ENCODE measurements at regions not wholly inside any gene's neighbourhood (a gene's known extent, or its start where the extent isn't known, plus 50 kb on each side); places are given as distances from the start of the nearest gene placed in this dataset.
"Not testable (repeated sequence)": the region's sequence is repeated elsewhere in the genome, so short reads cannot be mapped to it uniquely, and the experiment has no call there.

GRCh38 chr22:22814666-22815396, 72.8 kb upstream of the IGLL5 start:
- no peak overlapping the region for H3K4me3 ChIP-seq (ENCODE audit: low read depth, low read length)
- no peak for DNase-seq (ENCODE audit: low read depth)

DNA sequence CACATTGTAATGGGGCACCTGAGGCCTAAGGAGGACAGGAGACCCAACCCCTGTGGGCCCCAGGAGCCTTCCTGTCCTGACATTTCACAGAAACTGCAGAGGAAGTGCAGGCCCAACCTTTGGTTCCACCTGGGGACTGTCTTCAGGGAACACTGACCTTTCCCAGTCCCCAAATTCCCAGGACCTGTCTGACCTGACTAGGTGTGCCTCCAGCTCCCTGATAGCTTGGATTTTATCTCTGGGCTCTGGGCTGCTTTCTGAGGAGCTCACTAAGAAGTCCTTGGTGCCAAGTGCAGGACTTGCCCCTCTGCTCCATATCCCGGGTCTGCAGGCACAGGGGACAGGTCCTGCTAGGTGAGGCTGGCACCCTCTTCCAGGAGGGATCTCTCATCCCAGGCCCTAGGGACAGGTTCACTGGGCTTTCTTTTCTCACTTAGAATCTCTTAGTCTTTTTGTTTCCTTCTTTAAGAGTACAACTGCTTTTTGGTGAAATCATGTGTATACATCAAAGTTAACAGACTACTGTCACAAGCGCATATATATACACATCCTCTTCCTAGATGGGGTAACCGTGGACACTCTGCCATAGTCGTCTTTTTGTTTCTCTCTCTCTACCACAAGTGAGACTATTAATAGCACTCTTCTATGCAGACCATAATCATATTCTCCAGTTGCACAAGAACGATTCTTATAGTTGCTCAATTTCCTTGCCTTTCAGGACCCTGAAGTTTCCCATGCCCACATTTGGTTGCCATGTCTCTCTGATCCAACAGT, 72.0 kb upstream of the IGLL5 start:
- DNase-seq (ENCODE audit: low read depth): no peak
- no peak overlapping the region for H3K4me3 ChIP-seq (ENCODE audit: low read depth, low read length)

DNA sequence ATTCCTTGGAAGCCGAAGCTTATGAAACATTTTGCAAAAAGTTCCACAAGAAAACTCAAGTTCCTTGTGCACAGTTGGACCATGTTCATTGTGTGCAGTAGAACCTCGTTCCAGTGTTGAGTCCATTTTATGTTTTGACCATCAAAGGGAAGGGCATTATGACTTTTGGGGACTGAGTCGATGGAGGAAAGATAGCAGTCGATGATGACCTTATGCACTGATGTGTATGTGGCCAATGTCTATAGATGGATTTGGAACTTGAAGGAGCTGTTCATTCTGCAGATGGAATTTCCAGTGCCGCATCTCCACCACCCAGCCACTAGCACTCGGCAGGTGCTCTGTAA, 71.5 kb upstream of the IGLL5 start:
- no peak for DNase-seq (ENCODE audit: low read depth)
- H3K4me3 ChIP-seq (ENCODE audit: low read depth, low read length): no peak overlapping the region

DNA sequence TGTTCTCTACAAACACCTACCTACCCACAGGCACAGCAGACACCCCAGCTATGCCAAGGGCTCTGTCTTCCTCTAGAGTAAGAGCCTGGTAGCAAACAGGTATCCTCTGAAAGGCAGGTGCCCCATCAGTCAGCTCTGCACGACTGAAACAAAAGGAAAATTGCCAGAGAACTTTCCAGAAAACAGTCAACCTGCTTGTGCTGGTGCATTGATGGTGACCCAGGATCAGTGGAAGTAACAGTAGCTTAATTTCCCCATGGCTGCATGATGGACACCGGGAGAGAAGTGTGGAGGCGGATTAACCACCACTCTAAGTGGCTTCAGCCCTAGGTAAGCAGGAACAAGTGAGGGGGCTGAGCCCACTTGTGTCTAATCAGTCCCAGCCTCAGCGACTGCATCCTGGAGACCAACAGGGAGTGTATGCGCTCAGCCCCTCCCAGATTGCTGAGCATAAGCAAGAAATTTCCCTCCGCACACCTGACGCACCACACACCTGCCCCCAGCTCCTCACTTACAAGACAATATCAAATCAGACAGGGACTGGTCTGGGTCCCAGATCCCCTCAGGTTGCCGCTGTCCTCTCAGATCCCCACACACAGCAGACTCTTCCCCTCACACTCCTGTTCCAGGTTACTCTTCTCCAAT, 70.7 kb upstream of the IGLL5 start:
- DNase-seq (ENCODE audit: low read depth): no peak
- H3K4me3 ChIP-seq (ENCODE audit: low read depth, low read length): no peak overlapping the region

- H3K4me3 ChIP-seq (ENCODE audit: low read depth, low read length): no peak overlapping the region
- no peak for DNase-seq (ENCODE audit: low read depth)
Observed at GRCh38 chr22:22817468-22818201, 70.0 kb upstream of the IGLL5 start.

DNA sequence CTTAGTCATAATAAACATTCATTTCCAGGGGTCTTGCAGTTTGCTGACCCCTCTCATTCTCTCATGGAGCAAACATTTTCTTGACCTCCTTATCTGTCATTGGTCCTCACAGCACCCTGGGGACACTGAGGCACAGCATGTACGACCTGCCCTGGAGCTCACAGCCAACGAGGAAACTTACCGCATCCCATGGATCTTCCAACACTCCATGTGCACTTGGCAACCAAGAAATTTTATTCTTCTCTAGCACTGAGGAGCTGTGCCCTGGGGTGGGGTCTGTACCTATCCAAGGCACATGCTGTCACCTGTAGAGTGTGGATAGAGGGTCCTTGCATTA, 69.4 kb upstream of the IGLL5 start:
- H3K4me3 ChIP-seq (ENCODE audit: low read depth, low read length): no peak overlapping the region
- DNase-seq (ENCODE audit: low read depth): no peak

DNA sequence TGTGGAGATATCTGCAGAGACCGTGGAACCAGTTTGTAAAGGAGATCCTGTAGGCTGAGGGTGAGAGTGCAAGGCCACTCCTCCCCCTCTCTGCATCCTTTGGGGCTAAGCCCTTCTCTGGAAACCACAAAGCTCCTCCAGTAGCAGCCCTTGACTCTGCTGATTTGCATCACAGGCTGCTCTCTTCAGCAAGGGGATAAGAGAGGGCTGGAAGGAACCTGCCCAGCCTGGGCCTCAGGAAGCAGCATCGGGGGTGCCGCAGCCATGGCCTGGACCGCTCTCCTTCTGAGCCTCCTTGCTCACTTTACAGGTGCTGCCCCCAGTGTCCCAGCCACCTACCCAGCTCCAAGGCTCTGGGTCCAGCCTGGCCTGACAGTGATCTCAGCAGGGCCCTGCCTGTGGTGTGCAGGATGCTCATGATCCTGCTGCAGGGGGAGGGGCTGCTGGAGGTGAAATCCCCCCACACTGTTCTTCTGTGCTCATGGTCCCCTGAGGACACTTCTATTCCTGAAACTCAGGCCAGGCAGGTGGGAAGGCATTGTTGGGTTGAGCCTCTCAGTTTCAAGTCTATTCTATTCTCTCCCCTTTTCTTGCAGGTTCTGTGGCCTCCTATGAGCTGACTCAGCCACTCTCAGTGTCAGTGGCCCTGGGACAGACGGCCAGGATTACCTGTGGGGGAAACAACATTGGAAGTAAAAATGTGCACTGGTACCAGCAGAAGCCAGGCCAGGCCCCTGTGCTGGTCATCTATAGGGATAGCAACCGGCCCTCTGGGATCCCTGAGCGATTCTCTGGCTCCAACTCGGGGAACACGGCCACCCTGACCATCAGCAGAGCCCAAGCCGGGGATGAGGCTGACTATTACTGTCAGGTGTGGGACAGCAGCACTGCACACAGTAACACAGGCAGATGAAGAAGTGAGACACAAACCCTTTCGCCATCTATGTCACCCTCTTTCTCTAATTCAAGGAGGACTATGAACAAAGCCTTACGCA, 68.5 kb upstream of the IGLL5 start:
- no peak for DNase-seq (ENCODE audit: low read depth)
- no peak overlapping the region for H3K4me3 ChIP-seq (ENCODE audit: low read depth, low read length)

- no peak overlapping the region for H3K4me3 ChIP-seq (ENCODE audit: low read depth, low read length)
- no peak for DNase-seq (ENCODE audit: low read depth)
Observed at GRCh38 chr22:22820076-22820475, 67.5 kb upstream of the IGLL5 start.

DNA sequence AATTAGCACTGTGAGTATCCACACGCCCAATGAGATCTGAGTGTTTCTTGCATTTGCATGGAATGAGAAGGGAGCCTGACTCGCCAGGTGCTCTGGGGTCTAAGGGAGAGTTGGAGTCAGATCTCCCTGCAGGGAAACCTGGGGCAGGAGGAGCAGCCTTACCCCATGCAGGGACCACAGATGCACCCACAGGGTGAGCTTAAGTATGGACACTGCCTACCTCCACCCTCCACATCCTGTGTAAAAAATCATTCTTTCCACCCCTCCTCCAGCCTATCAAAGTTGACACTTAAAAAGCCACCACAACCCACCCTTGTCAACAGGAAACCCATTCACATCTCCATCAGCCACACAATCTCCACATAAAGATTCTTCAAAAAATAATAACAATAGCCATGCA, 67.0 kb upstream of the IGLL5 start:
- no peak overlapping the region for H3K4me3 ChIP-seq (ENCODE audit: low read depth, low read length)
- no peak for DNase-seq (ENCODE audit: low read depth)

DNA sequence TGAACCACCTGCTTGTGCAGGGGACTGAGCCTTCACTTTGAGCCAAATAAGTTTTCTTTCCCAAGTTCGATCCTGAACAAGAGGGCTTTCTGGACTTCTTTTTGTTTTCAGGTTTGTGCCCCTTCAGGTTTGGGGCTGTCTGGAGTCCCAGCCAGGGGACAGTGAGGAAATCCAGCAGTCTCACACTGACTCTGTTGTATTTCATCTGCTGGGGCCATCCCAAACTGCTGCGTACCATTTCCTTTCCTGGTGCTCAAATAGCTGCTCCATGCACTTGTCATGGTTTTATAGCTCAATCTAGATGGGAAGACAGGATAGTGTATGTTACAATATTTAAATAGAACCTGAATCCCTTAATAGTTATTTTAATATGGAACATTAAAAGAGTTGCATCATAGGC, 66.3 kb upstream of the IGLL5 start:
- H3K4me3 ChIP-seq (ENCODE audit: low read depth, low read length): no peak overlapping the region

DNA sequence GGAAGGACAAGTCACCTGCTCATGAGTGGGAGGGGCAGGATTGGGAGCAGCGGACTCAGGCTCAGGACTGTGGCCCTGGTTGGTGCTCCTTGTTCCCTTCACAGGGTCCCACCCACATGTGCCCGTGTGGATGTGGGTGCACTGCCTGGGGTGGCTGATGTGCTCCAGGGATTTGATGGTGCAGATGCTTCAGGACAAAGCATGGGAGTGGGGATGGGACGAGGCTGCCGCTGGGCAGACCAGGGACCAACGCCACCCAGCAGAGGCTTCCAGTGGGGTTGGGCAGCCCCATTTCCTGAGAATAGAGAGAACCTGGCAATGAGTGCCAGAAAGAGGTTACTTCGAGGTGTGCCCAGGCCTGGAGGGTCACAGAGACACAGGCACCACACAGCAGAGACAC, 65.5 kb upstream of the IGLL5 start:
- H3K4me3 ChIP-seq (ENCODE audit: low read depth, low read length): no peak overlapping the region
- DNase-seq (ENCODE audit: low read depth): no peak

More for the DNA sequence above, 66.3 kb upstream of the IGLL5 start:
- no peak for DNase-seq (ENCODE audit: low read depth)

- DNase-seq (ENCODE audit: low read depth); H3K4me3 ChIP-seq (ENCODE audit: low read depth, low read length): not testable (repeated sequence)
Observed at GRCh38 chr22:22822553-22822952, 65.1 kb upstream of the IGLL5 start.

DNA sequence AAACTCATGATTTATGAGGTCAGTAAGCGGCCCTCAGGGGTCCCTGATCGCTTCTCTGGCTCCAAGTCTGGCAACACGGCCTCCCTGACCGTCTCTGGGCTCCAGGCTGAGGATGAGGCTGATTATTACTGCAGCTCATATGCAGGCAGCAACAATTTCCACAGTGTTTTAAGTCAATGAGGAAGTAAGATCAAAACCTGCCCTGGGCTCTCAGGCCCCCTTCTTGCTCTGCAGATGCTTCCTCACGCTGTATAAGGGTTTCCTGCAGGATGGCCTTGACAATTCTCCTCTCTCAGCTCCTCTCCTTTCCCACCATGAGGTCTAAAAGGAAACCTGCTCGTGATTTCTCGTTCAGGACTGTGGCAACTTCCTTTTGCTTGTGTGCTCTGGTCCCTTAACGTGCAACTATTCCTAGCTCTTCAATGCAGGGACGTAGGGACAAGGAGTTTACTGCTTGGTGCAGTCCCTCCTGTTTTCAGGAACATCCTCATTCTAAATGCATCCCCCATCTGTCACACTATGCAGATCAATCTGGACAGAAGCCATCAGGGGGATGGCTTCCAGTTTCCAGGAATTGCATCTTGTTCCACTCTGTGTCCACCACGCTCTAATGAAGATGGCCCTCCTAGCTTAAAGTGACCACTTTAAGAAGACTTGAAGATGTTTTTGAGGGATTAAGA, 64.3 kb upstream of the IGLL5 start:
- DNase-seq (ENCODE audit: low read depth): no peak
- no peak overlapping the region for H3K4me3 ChIP-seq (ENCODE audit: low read depth, low read length)

DNA sequence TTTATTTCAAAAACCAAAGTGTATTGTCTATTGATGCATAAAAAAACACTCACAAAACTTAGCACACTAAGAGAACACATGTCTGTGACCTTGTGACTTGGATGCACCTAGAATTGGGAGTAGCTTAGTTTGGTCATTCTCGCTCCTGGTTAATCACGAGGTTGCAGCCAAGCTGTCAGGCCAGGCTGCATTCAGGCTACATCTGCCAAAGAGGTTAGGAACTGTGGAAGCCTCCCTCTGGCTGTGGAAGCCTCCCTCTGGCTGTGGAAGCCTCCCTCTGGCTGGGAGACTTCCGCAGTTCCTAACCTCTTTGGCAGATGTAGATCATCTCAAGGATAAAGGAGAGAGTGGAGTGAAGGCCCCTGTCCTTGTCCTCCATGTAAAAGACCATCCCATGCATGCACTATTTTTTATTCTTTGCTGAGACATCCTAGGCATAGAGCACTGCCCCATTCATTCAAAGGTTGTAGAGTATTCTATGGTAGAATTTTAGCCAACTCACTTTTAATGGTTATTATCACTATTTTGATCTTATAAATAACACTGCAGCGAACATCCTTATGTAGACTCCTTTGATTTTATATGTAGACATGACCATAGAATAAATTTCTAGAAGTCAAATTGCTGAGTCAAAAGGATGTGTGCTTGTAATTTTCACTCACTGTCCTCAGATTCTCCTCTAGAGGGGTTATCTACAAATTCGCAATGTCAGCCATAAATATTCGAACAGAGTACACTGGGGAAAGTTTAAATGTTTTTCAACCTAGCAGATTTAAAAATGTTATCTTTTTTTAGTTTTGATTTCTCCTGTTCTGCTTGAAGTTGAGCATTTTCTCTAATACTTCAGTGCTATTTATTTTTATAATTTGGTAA, 63.0 kb upstream of the IGLL5 start:
- H3K4me3 ChIP-seq (ENCODE audit: low read depth, low read length): no peak overlapping the region

GRCh38 chr22:22825213-22825593, 62.4 kb upstream of the IGLL5 start:
- H3K4me3 ChIP-seq (ENCODE audit: low read depth, low read length): no peak overlapping the region
- DNase-seq (ENCODE audit: low read depth): no peak

More for the DNA sequence above, 63.0 kb upstream of the IGLL5 start:
- no peak for DNase-seq (ENCODE audit: low read depth)

DNA sequence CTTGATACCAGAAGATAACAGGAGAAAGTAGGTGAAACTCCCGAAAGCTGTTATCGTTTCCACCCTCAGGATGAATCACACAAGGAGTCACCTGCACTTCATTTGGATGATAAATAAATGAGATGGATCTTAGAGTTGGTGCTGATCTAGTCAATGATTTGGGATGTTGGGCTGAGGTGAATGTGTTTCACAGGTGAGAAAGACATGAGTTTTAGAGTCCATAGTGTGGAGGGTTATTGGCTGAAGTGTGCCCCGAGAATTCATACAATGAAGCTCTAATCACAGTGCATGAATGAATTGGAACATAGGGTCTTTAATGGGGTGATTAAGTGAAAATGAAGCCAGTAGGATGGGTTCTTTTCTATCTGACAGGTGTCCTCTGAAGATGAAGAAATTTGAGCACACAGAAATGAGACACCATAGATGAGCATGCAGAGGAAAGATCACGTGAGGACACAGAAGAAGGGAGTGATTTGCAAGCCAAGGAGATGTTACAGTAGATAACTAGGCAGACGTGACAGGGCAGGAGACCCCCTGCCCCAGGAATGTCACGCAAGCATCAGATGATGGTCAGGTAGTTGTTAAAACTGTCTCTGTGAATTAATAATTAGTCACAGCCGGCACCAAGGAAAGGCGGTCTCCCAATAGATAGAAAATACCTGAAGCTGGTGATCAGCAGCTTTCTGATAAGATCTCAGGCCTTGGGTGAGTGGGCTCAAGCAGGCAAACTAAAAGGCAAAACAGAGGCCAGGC, 60.3 kb upstream of the IGLL5 start:
- no peak overlapping the region for H3K4me3 ChIP-seq (ENCODE audit: low read depth, low read length)
- DNase-seq (ENCODE audit: low read depth): no peak

DNA sequence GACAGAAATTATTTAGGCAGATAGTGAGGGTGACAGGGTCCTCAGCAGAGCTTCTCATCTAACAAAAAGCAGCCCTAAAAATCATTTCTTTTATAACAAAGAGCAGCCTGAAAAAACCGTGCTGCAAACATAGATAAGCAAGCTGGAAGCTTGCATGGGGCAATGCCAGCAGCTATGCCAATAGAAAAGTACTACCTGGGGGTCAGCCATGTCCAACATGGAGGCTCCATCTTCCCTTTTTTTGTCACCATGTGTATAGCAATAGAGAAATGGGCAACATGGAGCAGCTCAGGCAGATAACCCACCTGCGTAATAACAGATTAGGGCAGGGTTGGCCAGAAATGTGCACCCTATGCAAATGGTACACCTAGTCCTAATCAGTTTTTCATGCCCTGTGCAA, 57.4 kb upstream of the IGLL5 start:
- no peak for DNase-seq (ENCODE audit: low read depth)
- H3K4me3 ChIP-seq (ENCODE audit: low read depth, low read length): no peak overlapping the region
